IPS-18c (cell line): ENCODE measurements at regions not wholly inside any gene's neighbourhood (a gene's known extent, or its start where the extent isn't known, plus 50 kb on each side); places are given as distances from the start of the nearest gene placed in this dataset.
"Not testable (repeated sequence)": the region's sequence is repeated elsewhere in the genome, so short reads cannot be mapped to it uniquely, and the experiment has no call there.

Experiments used
- H3K4me3 ChIP-seq: 2 replicates; pipeline ENCODE4 v1.7.0; 2013; ENCODE audit warnings: low read depth, mild to moderate bottlenecking, low read length, moderate library complexity; ENCODE audit not compliant: insufficient read depth
- H3K9me3 ChIP-seq: one replicate; pipeline ENCODE4 v1.6.1; 2013; ENCODE audit warnings: mild to moderate bottlenecking, low read length, moderate library complexity; ENCODE audit not compliant: control insufficient read depth, insufficient read depth

DNA sequence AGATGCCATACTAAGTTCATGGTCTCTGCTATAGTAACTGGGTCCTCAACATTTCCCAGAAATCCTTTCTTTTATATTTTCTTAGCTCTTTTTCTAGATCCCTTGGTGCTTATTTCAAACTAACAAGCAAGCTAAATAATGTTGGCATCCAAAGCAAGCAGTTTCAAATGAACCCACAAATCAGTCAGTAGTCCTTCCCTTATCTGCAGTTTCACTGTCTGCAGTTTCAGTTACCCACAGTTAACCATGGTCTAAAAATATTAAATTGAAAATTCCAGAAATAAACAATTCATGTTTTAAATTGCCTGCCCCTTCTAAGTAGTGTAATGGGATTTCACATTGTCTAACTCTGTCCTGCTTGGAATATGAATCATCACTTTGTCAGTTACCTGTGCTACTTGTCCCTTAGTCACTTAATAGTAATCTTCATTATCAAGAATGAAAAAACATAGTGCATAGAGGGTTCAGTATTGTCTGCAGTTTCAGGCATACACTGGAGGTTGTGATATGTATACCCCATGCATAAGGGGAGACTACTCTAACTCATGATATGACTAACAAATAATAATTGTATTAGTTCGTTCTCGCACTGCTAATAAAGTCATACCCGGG lies 633.7 kb downstream of the MECOM start:
- Histone ChIP-seq H3K4me3 (no peak overlapping the region), H3K9me3 (no peaks in the 10 kb centered on the region)

DNA sequence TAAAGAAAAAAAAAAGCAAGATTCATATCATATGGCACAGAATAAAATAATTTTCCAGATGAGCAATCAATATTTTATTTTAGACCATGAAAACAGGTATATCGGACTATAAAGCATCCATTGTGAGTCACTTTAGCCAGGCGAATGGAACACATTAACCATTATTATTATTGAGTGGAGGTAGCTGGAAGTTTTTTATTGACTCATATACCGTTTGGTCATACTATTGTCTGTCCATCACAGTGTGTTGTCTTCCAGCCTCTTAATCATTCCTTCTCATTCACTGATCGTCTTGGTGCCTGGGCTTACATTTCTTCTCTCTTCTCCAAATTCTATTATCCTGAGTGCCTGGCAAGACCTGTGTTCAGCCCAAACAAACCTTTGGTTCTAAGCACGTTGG lies 634.8 kb downstream of the MECOM start:
- H3K9me3 ChIP-seq = no peaks in the 10 kb centered on the region
- H3K4me3 ChIP-seq = no peak overlapping the region

DNA sequence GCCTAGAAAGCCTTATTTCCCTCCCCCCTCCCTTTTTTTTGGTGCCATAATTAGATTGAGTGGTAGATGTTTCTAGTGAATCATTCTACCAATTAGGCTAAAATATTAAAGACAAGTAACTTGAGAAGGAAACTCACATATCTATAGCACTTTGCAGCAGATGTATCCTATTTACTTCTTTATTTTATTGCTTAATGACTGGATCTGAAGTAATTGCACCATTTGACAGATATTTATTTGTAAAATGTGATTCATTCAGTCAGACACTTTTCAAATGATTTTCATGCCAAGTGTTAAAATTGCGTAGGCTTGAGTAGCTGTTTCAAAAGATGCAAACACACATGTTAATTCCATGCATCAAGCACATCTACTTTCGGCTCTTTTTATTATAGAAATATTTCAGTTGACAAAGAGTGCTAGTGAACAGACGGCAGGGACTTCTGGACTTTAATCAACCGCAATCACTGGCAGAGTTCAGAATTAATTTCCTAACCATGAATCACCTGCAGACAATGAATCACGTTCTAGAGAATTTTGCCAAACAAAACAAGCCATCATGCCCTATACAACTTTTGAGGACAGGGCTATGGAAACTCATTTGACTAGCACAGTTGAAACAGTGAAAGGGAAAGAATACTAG lies 636.8 kb downstream of the MECOM start:
- Histone ChIP-seq H3K4me3 (no peak overlapping the region), H3K9me3 (no peaks in the 10 kb centered on the region)

DNA sequence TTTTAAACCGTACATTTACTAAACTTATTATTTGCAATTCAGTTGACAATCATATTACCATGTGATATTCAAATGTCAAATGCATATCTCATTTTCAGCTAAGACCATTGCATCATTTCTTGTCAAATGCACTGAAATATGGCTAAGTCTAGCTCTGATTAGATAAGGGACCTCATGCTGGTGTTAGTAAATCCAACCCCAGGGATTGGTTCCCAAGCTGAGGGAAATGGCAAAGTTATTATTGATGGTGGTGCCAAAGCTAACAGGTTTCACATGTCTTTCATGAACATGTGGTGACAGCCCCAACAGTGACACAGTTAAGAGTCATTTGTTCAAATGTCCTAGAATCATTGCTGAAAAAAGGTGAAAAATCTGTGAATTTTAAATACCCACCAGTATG lies 641.1 kb downstream of the MECOM start:
- H3K9me3 ChIP-seq = no peaks in the 10 kb centered on the region
- no peak overlapping the region for H3K4me3 ChIP-seq

DNA sequence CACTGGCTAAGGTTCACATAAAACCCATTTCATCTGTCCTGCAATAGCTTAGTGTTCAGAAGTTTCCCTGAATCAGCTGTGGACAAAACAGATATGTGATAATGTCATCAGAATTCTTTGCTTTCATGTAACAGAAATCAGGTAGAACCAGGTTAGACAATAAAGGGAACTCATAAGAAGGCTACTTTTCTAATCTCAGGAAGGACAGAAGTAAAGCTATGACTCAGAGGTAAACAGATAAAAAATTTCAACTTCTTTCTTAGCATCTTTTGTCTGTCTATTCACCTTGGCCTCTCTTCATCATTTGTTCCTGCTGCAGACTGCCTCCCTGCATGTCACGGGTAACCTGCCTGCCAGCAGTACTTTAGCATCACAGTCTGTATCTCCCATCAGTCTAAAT lies 643.1 kb downstream of the MECOM start:
- no peaks in the 10 kb centered on the region for H3K9me3 ChIP-seq

DNA sequence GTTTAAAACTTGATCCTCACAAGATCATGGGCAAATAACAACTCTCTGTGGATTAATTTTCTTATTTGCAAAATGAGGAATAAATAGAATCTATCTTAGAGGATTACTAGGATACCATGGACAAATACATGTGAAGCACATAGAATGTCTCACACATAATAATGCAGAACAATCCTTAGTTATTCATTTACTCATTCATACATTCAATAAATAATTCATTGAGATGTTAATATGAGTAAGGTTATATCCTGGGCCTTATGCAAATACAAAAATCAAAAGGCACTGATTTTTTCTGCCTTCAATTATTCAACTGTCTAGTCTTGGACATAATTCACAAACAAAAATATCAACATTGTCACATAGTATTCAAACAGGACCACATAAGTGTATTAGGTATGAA lies 654.1 kb downstream of the MECOM start:
- no peak overlapping the region for H3K4me3 ChIP-seq
- no peaks in the 10 kb centered on the region for H3K9me3 ChIP-seq

More for the DNA sequence above, 643.1 kb downstream of the MECOM start:
- H3K4me3 ChIP-seq = no peak overlapping the region

DNA sequence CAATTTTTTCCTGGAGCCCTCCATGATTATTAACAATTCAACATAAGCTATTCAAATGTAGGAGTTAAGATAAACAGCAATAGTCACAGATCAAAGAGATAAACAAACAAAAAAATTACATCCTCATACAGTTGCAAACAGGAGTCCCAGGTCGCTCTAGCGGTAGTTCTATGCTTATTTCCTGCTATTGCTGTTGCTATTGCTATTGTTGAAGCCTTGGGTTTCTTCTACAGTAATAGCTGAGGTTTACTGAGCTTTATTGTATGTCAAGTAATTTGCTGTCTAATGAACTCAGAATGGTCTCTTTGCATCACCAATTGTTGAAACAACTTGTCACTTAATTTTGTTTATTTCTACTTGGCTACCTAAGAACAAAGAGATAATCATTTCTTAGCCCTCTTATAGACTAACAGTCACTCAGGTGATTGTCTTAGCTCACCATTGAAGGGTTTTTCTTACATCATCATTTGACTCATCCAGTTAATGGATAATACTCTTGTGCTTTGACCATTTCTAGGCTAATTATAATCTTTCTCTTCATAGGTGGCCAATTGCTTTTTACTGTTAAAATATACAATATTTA lies 654.6 kb downstream of the MECOM start:
- Histone ChIP-seq H3K9me3 (no peaks in the 10 kb centered on the region), H3K4me3 (no peak overlapping the region)

DNA sequence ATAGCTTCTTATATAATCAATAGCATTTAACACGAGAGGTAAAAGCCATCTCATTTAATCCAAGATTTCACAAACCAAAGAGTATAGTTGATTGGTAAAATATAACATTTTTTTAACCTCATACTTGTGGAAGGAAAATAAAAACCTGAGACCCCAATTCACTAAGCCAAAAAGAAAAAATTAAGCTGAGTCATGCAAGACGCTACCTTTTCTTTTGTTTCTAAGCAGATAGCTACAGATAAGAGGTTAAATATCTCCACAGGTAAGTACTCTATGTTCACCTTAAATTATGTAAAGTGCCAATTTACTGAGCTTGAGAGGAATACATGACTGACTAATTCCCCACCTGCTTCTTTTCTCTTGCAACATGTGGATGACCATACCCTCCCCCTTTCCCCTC lies 656.4 kb downstream of the MECOM start:
- Histone ChIP-seq H3K4me3 (no peak overlapping the region), H3K9me3 (no peaks in the 10 kb centered on the region)

DNA sequence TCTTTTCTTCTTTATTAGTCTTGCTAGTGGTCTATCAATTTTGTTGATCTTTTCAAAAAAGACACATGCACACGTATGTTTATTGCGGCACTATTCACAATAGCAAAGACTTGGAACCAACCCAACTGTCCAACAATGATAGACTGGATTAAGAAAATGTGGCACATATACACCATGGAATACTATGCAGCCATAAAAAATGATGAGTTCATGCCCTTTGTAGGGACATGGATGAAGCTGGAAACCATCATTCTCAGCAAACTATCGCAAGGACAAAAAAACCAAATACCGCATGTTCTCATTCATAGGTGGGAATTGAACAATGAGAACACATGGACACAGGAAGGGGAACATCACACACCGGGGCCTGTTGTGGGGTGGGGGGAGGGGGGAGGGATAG lies 657.1 kb downstream of the MECOM start:
- H3K4me3 ChIP-seq, H3K9me3 ChIP-seq: not testable (repeated sequence)

DNA sequence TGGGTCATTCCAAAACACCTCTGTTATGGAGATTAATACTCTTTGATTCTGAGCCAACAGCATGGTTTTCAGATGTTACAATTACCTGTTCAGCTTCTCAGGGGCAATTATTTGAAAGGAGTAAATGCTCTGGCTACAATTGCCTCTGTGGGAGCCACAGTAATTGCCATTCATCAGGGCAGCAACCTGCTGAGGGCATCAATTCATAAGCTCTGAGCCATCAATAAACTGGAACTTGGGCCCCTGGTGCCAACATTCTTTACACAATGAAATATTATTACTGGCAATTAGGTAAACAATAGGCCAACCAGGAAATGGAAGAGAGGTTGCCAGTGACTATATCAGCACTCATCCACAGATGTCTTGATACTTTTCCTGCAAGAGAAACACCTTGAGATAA lies 660.8 kb downstream of the MECOM start:
- no peak overlapping the region for H3K4me3 ChIP-seq

DNA sequence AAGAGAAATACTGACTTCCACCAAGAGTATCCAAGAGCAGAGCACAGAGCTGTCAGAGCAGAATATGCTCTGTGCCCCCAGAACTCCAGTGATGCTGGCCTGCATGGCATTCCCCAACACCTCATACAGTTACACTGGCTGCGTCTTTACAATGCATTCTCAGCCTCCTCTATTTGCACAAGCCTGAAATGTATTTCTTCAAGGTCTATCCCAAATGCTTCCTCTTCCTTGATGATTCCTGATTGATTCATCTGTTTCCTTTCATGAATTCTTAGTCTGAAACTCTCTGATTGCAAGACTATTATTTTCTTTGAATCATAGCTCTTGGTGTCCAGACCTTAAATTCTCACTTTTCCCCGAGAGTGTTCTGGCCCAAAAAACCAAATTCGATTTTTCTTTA lies 664.7 kb downstream of the MECOM start:
- Histone ChIP-seq H3K4me3 (no peak overlapping the region), H3K9me3 (no peaks in the 10 kb centered on the region)

More for the DNA sequence above, 660.8 kb downstream of the MECOM start:
- no peaks in the 10 kb centered on the region for H3K9me3 ChIP-seq

DNA sequence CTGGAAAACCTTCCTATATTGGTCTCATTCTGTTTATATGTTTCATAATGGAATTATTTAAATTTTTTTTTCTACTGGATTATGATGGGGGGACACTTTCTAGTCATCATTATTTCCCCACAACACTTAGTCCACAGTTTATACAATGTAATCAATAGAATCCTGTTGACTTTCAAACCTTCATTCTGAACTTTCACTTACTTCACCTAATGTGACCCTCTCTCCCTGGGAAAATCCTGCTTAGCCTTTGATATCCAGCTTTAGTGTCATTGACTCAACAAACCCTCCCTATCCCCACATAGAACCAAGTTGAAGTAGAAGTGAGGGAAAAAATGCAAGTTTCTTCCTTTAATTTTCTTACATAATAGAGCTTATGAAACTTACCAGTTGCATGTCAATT lies 666.0 kb downstream of the MECOM start:
- Histone ChIP-seq H3K4me3 (no peak overlapping the region), H3K9me3 (no peaks in the 10 kb centered on the region)

DNA sequence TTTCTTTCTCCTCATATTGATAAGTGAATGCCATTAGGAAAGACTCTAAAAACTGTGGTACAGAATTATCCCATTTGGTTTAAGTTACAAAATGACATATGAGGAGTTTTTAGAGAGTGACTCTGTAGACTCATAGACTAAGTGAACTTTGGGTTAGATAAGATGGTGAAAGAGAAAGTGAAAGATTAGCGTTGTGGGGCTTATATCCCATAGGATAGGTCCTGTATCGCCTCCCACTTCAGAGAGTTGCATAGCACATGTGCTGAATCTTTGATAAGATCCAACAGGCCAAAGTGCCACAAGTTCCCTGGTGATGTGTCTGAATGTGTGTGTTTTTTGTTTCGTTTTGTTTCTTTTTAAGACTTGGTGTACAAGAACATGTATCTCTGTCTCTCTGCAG lies 666.9 kb downstream of the MECOM start:
- no peaks in the 10 kb centered on the region for H3K9me3 ChIP-seq
- no peak overlapping the region for H3K4me3 ChIP-seq

DNA sequence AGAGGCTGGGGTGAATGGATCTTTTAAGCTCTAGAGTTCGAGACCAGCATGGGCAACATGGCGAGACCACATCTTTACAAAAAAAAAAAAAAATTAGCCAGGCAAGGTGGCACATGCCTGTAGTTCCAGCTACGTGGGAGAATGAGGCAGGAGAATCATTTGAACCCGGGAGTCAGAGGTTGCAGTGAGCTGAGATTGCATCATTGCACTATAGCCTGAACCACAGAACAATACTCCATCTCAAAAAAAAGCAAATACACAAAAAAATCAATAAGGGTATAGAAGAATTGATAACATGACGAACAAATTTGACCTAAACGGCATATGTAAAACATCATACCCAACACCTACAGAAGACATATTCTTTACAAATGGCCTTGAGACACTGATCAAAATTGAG lies 668.4 kb downstream of the MECOM start:
- H3K4me3 ChIP-seq = no peak overlapping the region
- H3K9me3 ChIP-seq = no peaks in the 10 kb centered on the region

DNA sequence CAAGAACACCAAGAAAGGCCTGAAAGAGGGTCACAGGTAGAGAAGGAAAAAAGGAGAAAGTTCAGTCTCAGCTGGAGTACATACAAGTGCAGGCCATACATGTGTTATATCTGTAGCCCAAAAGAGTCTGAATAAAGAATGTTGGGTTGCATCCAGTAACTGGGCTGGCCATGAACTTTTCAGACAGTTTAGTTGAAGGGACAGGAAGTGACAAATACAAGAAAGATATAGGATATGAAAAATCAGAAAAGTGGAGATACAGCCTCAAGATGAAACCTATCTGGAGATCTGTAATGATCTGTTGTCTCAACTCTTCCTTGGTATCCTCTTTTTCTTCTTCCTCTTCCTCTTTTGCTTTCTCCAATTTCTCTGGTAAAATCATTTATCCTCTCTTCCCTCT lies 671.7 kb downstream of the MECOM start:
- H3K9me3 ChIP-seq = no peaks in the 10 kb centered on the region
- H3K4me3 ChIP-seq = no peak overlapping the region

DNA sequence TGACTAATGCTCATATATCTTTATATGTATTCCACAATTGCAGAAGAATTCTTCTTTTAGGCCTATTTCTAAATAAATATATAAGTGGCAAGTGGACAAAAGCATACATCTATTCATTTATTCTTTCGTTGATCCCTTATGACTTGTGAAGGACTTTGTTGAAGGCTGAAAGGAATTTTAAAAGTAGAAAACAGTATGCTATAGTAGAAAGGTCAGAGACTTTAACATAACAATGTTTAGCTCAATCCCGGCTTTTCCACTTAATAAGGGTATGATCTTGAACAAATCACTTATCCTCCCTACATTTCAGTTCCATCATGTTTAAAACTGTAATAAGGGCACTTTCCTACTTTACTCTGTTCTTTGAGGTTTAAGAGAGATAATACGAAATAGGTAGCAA lies 672.9 kb downstream of the MECOM start:
- Histone ChIP-seq H3K4me3 (no peak overlapping the region), H3K9me3 (no peaks in the 10 kb centered on the region)

DNA sequence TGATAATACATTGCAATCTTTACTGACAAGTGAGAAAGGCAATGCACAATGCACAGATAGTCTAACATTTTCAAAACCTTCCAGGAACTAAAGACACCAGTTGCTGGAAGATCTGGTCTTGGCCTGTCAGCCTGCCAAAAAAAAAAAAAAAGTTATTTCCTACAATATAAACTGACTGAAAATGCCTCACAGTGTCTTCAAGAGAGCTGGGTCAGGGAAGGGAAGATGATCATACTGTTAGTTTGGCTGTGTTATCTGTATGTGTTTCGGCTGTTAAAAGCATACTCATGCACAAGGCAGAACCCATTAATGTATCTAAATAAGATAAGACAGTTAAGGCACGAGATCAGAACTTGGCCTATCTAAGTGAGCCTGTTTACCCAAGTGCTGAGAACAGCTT lies 673.4 kb downstream of the MECOM start:
- H3K4me3 ChIP-seq = no peak overlapping the region

DNA sequence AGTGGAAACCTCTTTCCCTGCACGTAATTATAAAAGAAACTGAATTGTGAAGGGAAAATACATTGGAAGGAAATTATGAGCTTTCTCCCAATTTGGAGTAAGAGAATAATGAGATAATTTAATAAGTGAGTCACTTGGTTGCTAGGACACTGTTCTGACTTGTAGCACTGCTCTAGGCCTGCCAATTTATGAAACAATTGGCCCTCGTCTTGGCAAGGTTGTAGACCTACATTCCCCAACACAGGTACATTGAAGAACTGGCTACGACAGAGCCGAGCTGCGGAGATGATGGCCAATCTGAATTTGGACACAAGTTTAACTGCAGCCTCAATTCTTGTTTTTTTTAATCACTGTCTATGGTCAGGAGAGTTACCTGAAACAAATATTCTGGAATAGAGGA lies 674.1 kb downstream of the MECOM start:
- no peak overlapping the region for H3K4me3 ChIP-seq

More for the DNA sequence above, 673.4 kb downstream of the MECOM start:
- no peaks in the 10 kb centered on the region for H3K9me3 ChIP-seq

DNA sequence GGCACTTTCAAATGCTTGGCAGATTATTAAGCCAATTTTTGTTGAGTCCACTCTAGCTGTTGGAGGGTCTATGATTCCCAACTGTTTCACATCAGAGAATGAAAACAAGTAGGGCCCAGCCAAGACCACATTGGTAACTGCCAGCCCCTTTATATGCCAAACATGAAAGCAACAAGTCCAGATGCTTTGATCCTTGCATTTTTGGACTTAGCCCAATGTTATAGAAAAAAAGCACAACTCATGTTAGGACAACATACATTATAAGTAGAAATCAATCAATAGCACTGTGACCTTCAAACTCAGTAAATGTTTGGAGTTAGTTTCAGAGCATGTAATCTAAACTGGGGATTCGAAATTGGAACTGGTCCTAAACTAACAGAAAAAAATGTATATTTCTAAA lies 674.7 kb downstream of the MECOM start:
- Histone ChIP-seq H3K4me3 (no peak overlapping the region), H3K9me3 (no peaks in the 10 kb centered on the region)

More for the DNA sequence above, 674.1 kb downstream of the MECOM start:
- no peaks in the 10 kb centered on the region for H3K9me3 ChIP-seq
